A673 (cell line): ENCODE measurements at regions not wholly inside any gene's neighbourhood (a gene's known extent, or its start where the extent isn't known, plus 50 kb on each side); places are given as distances from the start of the nearest gene placed in this dataset.

Experiments used
- BruUV-seq: library from RNA; stranded (reverse); fragments of 400-500 nt; replicated peaks from 2 replicates; lab custom pipeline; 2021; lab: Mats Ljungman, UMichigan
- CTCF ChIA-PET: fragments of 300-600 bp; sonication (Branson Sonifier 250); formaldehyde crosslinking; loops from one replicate; lab custom pipeline; 2022; ENCODE audit warnings: antibody characterized with exemption; lab: Charles Lee
- POLR2A ChIA-PET: fragments of 300-600 bp; sonication (Branson Sonifier 250); formaldehyde crosslinking; loops from one replicate; lab custom pipeline; 2022; ENCODE audit warnings: antibody characterized with exemption; ENCODE audit not compliant: low non-redundant PET; lab: Charles Lee
- DNase-seq: peaks from one replicate; pipeline ENCODE4 v3.0.0-alpha.2; 2015; ENCODE audit warnings: low spot score
- H3K27ac ChIP-seq: fragments of 200-600 bp; sonication (generic); 2 replicates; pipeline ENCODE4 v1.5.1; 2016; ENCODE audit warnings: mixed run types, low read depth, mild to moderate bottlenecking, mixed read lengths, antibody characterized with exemption, low read length; ENCODE audit not compliant: poor library complexity, severe bottlenecking
- H3K27me3 ChIP-seq: fragments of 200-600 bp; sonication (generic); replicated peaks from 2 replicates; pipeline ENCODE4 v1.6.1; 2017; ENCODE audit warnings: mixed run types, low read depth, mild to moderate bottlenecking, mixed read lengths, antibody characterized with exemption, low read length; ENCODE audit not compliant: insufficient read depth, poor library complexity
- H3K36me3 ChIP-seq: fragments of 200-600 bp; sonication (generic); 2 replicates; pipeline ENCODE4 v1.6.1; 2016; ENCODE audit warnings: mixed run types, mild to moderate bottlenecking, mixed read lengths, antibody characterized with exemption, low read length; ENCODE audit not compliant: insufficient read depth, poor library complexity, severe bottlenecking
- H3K4me1 ChIP-seq: fragments of 200-600 bp; sonication (generic); 2 replicates; pipeline ENCODE4 v1.6.1; 2017; ENCODE audit warnings: mixed run types, mild to moderate bottlenecking, mixed read lengths, antibody characterized with exemption, low read length; ENCODE audit not compliant: insufficient read depth, poor library complexity, severe bottlenecking
- H3K4me3 ChIP-seq: fragments of 200-600 bp; sonication (generic); 2 replicates; pipeline ENCODE4 v1.5.1; 2016; ENCODE audit warnings: low read depth, mixed run types, mild to moderate bottlenecking, mixed read lengths, low read length; ENCODE audit not compliant: poor library complexity, severe bottlenecking
- H3K9me3 ChIP-seq: fragments of 200-600 bp; sonication (generic); 2 replicates; pipeline ENCODE4 v1.6.1; 2016; ENCODE audit warnings: mixed run types, low read depth, mild to moderate bottlenecking, mixed read lengths, antibody characterized with exemption, low read length; ENCODE audit not compliant: poor library complexity, severe bottlenecking
- EZH2 ChIP-seq: fragments of 200-600 bp; sonication (generic); IDR thresholded peaks from 2 replicates; pipeline ENCODE4 v1.6.1; 2017; ENCODE audit warnings: borderline replicate concordance, low read depth, mild to moderate bottlenecking, mixed read lengths, antibody characterized with exemption, low read length; ENCODE audit not compliant: poor library complexity, severe bottlenecking
- intact Hi-C: fragments of 100-400 bp; cut with micrococcal nuclease; formaldehyde crosslinking; loops from one replicate; pipeline ENCODE4 v1.10.0; 2022; ENCODE audit not compliant: unreplicated experiment
- TF ChIP-seq, protein P1 (sequence below): fragments of 300-800, 200-600 bp; sonication (generic); conservative IDR thresholded peaks from 2 replicates; pipeline ENCODE4 v1.5.1; 2017; ENCODE audit warnings: low read depth, mild to moderate bottlenecking, antibody characterized with exemption, low read length, moderate library complexity, mixed read lengths

DNA sequence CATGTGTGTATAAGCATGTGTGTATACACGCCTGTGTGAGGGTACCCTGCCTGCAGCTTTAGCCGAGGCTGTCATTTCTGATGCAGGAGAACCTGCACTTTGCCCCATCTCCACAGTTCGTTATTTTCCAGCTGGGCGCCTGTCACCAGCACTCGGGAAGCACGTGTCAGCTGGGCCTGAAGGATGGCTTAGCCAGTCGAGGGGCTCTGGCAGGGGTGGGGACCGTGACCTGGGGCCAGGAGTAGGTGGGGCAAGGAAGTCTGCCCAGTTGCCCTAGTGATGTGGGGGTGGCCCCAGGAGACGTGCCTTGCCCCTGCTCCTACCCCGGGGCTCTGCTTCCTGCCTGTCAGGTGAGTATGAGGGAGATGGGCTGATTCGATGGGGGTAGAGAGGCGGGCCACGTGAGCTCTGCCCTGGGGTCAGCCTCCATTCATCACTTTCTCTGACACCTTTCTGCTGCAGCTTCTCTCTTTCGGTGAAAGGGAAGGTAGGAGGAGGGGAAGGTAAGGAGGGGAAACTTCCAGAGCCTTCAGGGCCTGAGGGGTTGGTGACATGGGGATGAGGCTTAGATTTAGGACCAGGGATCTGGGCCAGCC lies 130.6 kb upstream of the SKOR2 start:
- Histone ChIP-seq H3K27me3 (peaks cover 41% of the 10 kb centered on the region), H3K4me1 (no peaks in the 10 kb centered on the region), H3K4me3 (no peak overlapping the region), H3K27ac (no peak overlapping the region), H3K36me3 (no peaks in the 10 kb centered on the region), H3K9me3 (no peaks in the 10 kb centered on the region)
- BruUV-seq = no TSS peak
- intact Hi-C loops = no loop called here
- TF ChIP-seq, protein P1, sequence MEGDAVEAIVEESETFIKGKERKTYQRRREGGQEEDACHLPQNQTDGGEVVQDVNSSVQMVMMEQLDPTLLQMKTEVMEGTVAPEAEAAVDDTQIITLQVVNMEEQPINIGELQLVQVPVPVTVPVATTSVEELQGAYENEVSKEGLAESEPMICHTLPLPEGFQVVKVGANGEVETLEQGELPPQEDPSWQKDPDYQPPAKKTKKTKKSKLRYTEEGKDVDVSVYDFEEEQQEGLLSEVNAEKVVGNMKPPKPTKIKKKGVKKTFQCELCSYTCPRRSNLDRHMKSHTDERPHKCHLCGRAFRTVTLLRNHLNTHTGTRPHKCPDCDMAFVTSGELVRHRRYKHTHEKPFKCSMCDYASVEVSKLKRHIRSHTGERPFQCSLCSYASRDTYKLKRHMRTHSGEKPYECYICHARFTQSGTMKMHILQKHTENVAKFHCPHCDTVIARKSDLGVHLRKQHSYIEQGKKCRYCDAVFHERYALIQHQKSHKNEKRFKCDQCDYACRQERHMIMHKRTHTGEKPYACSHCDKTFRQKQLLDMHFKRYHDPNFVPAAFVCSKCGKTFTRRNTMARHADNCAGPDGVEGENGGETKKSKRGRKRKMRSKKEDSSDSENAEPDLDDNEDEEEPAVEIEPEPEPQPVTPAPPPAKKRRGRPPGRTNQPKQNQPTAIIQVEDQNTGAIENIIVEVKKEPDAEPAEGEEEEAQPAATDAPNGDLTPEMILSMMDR = no peak
- TF ChIP-seq EZH2 = no peak
- CTCF ChIA-PET = no interaction called here
- POLR2A ChIA-PET = no interaction called here
- DNase-seq = no peak

DNA sequence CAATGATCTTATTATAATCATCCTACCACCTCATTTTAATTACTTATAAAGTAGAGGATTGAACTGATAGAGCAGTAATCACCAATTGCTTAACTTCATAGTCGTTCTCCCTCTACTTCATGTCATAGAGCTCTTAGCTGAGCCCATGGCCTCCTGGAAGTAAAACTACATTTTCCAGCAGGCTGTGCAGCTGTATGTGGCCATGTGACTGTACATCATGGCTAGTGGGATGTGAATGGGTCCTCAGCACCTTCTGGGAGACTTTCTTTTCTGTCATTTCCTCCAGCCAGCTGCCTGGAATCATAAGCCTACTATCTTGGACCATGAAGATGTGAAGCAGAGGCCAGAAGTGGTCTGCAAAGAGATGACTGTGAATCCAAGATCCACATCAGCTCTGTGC lies 128.7 kb upstream of the SKOR2 start:
- DNase-seq = no peak
- intact Hi-C loops = no loop called here
- TF ChIP-seq, protein P1 = no peak
- TF ChIP-seq EZH2 = no peak
- no peaks in the 10 kb centered on the region for H3K4me1 ChIP-seq
- H3K4me3 ChIP-seq = no peak overlapping the region
- H3K27ac ChIP-seq = no peak overlapping the region
- CTCF ChIA-PET = no interaction called here
- peaks cover 41% of the 10 kb centered on the region for H3K27me3 ChIP-seq
- H3K36me3 ChIP-seq = no peaks in the 10 kb centered on the region
- POLR2A ChIA-PET = no interaction called here
- BruUV-seq = no TSS peak
- no peaks in the 10 kb centered on the region for H3K9me3 ChIP-seq

DNA sequence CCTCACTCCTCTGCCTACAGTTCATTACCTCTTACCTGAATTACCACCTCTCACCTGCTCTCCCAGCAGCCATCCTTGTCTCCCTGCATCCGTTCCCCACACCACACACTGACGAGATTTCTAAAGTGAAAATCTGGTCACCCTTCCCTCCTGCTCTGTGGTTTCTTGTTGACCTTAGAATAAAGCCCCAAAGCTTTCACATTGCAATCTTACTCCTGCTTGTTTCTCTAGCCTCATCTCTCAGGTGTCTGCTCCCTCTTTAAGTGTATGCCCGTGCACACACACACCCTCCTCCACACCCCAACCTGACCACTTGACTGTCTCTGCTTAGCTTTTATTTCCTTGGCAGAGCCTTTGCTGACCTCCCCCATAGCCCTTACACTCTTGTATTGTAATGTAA lies 122.0 kb upstream of the SKOR2 start:
- DNase-seq = no peak
- Histone ChIP-seq H3K9me3 (no peaks in the 10 kb centered on the region), H3K4me1 (no peaks in the 10 kb centered on the region), H3K27ac (no peak overlapping the region), H3K27me3 (peaks cover 45% of the 10 kb centered on the region), H3K36me3 (no peaks in the 10 kb centered on the region), H3K4me3 (no peak overlapping the region)
- intact Hi-C loops = no loop called here
- TF ChIP-seq, protein P1 = no peak
- no peak for TF ChIP-seq EZH2
- ChIA-PET CTCF (no interaction called here), POLR2A (no interaction called here)
- no TSS peak for BruUV-seq
